Suprapubic skin (tissue), 4 donors: ENCODE measurements at regions not wholly inside any gene's neighbourhood (a gene's known extent, or its start where the extent isn't known, plus 50 kb on each side); places are given as distances from the start of the nearest gene placed in this dataset.

Experiments used
- EP300 ChIP-seq: sonication (generic); formaldehyde crosslinking; IDR thresholded peaks from one replicate; pipeline ENCODE4 v1.6.1; 2017; ENCODE audit warnings: antibody characterized with exemption
- POLR2A ChIP-seq, 2 donors: fragments of 450-650 bp; IDR thresholded peaks; one replicate each; pipeline ENCODE4 v1.6.1; 2017; ENCODE audit warnings: antibody characterized with exemption in 2 of 2, mild to moderate bottlenecking in 2 of 2, moderate library complexity in 2 of 2
- POLR2AphosphoS5 ChIP-seq, 3 donors: sonication (generic); formaldehyde crosslinking; IDR thresholded peaks; one replicate each; pipeline ENCODE4 v1.6.1; 2017; ENCODE audit warnings: antibody characterized with exemption in 3 of 3
- TF ChIP-seq, protein P1 (sequence below), 2 donors: fragments of 200-600 bp in 1 of 2; fragments of 450-650 bp in 1 of 2; sonication (generic) in 1 of 2; IDR thresholded peaks; one replicate each; pipeline ENCODE4 v1.5.1; 2016 to 2019; ENCODE audit warnings: antibody characterized with exemption in 2 of 2, mild to moderate bottlenecking in 1 of 2, moderate library complexity in 1 of 2

DNA sequence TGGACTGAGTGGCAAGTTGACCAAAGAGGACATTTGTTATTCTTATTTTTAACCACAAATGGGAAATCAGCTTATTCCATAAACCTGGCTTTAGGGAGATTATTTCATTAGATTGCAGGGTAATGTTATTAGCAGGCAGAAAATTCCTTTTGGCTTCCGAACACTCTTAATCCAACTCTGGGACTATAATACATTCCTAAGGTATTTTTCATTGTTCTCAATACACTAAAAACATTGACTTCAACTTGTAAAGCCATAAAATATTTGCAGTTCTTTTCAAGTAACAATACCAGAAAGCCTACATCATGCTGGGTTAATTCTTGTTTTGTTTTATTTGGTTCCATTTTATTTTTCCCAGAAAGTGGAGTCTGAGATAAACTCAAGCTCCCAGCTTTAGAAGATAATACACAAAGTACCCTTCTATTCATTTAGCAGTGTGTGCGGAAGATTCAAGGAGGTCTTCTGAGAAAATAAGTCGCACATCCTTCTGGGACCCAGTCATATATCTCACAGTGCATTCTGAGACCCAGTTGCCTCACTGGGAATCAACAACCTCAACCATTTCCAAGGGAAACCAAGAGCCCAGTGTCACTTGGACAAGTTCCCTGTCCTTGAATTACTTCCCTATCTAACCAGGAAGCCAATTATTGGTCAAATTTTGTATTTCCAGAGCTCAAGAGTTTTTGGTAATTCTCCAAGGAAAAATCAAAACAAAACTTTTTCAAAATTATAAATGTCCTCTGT is 389.6 kb upstream of the DYNLRB2 start:
- TF ChIP-seq, protein P1, sequence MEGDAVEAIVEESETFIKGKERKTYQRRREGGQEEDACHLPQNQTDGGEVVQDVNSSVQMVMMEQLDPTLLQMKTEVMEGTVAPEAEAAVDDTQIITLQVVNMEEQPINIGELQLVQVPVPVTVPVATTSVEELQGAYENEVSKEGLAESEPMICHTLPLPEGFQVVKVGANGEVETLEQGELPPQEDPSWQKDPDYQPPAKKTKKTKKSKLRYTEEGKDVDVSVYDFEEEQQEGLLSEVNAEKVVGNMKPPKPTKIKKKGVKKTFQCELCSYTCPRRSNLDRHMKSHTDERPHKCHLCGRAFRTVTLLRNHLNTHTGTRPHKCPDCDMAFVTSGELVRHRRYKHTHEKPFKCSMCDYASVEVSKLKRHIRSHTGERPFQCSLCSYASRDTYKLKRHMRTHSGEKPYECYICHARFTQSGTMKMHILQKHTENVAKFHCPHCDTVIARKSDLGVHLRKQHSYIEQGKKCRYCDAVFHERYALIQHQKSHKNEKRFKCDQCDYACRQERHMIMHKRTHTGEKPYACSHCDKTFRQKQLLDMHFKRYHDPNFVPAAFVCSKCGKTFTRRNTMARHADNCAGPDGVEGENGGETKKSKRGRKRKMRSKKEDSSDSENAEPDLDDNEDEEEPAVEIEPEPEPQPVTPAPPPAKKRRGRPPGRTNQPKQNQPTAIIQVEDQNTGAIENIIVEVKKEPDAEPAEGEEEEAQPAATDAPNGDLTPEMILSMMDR (IDR thresholded peaks at IDR 0.05), result no peak
- TF ChIP-seq POLR2A (IDR thresholded peaks at IDR 0.05) (no peak), POLR2AphosphoS5 (IDR thresholded peaks at IDR 0.05) (no peak), EP300 (no peak)
